ENCODE measurements at regions not wholly inside any gene's neighbourhood (a gene's known extent, or its start where the extent isn't known, plus 50 kb on each side); places are given as distances from the start of the nearest gene placed in this dataset.

DNA sequence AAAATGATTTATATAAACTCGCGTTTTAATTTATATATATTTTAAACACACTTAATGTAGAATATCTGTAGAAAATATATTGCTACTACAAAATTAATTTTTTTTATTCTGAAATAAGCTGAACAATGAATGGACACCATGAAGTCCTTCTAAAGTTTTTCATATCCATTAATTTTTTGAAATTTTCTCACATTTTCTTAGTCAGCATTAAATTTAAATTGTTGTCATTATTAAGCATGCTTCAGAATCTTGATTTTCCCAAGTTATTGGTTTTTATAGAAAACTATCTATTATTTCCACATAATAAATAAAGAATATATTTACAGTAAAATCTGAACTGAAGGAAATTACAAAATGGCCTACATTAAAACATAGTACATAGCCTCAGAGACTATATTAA is 1314.9 kb upstream of the CDH6 start:
- Histone ChIP-seq H3K27me3 (ENCODE audit: control insufficient read depth in 1 of 2, insufficient read depth in 2 of 2, low read length in 2 of 2) (no peaks in the 10 kb centered on the region), H3K4me1 (ENCODE audit: insufficient read depth, low read length) (no peaks in the 10 kb centered on the region), H3K27ac (ENCODE audit: low read depth in 1 of 2, low read length in 2 of 2) (no peak overlapping the region), H3K36me3 (ENCODE audit: insufficient read depth, low read length) (no peaks in the 10 kb centered on the region), H3K9me3 (ENCODE audit: control insufficient read depth in 1 of 2, insufficient read depth in 1 of 2, low read length in 2 of 2) (peaks cover 0 to 5% of the 10 kb centered on the region in 2 experiments), H3K4me3 (ENCODE audit: low read length) (no peak overlapping the region)
- no peaks in the 10 kb centered on the region for H3K4me1 Mint-ChIP-seq (ENCODE audit: low read depth)
- POLR2A ChIA-PET: no interaction called here
- intact Hi-C loops (cut with DNase I, micrococcal nuclease): no loop called here
- no peaks in the 10 kb centered on the region for H3K27me3 Mint-ChIP-seq
- ATAC-seq (ENCODE audit: poor library complexity) (no peak), DNase-seq (no peak)
- no peak overlapping the region for H3K27ac Mint-ChIP-seq
- H3K4me3 Mint-ChIP-seq: no peak overlapping the region
- H3K9me3 Mint-ChIP-seq: peaks cover 9% of the 10 kb centered on the region
- CTCF ChIA-PET: no interaction called here
- H3K36me3 Mint-ChIP-seq (ENCODE audit: low read depth): no peaks in the 10 kb centered on the region
- TF ChIP-seq, protein P1, sequence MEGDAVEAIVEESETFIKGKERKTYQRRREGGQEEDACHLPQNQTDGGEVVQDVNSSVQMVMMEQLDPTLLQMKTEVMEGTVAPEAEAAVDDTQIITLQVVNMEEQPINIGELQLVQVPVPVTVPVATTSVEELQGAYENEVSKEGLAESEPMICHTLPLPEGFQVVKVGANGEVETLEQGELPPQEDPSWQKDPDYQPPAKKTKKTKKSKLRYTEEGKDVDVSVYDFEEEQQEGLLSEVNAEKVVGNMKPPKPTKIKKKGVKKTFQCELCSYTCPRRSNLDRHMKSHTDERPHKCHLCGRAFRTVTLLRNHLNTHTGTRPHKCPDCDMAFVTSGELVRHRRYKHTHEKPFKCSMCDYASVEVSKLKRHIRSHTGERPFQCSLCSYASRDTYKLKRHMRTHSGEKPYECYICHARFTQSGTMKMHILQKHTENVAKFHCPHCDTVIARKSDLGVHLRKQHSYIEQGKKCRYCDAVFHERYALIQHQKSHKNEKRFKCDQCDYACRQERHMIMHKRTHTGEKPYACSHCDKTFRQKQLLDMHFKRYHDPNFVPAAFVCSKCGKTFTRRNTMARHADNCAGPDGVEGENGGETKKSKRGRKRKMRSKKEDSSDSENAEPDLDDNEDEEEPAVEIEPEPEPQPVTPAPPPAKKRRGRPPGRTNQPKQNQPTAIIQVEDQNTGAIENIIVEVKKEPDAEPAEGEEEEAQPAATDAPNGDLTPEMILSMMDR (IDR thresholded peaks at IDR 0.05): no peak

DNA sequence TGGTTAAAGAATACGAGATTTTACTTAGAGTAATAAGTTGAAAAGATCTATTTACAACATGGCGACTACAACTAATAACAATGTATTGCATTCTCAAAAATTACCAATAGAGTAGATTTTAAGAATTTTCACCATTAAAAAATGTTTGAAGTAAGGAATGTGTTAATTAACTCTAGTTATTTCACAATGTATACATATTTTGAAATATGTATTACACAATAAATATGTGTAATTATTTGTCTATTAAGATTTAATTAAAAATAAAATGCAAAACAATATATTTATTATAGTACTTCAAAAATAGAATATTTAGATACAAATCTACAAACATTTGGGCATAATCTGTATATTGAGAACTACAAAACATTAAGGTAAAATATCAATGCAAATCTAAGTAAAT is 1326.3 kb upstream of the CDH6 start:
- no peaks in the 10 kb centered on the region for H3K4me1 ChIP-seq (ENCODE audit: insufficient read depth, low read length)
- H3K4me3 ChIP-seq (ENCODE audit: low read length): no peak overlapping the region
- no peak overlapping the region for H3K27ac ChIP-seq (ENCODE audit: low read depth in 1 of 2, low read length in 2 of 2)
- intact Hi-C loops (cut with DNase I, micrococcal nuclease): no loop called here
- H3K27ac Mint-ChIP-seq: no peak overlapping the region
- H3K4me3 Mint-ChIP-seq: no peak overlapping the region
- TF ChIP-seq, protein P1 (IDR thresholded peaks at IDR 0.05): no peak
- ATAC-seq (ENCODE audit: poor library complexity) (no peak), DNase-seq (no peak)
- ChIA-PET POLR2A (no interaction called here), CTCF (no interaction called here)
- H3K27me3 Mint-ChIP-seq: no peaks in the 10 kb centered on the region
- no peaks in the 10 kb centered on the region for H3K9me3 ChIP-seq (ENCODE audit: control insufficient read depth in 1 of 2, insufficient read depth in 1 of 2, low read length in 2 of 2)
- H3K36me3 ChIP-seq (ENCODE audit: insufficient read depth, low read length): no peaks in the 10 kb centered on the region
- no peaks in the 10 kb centered on the region for H3K4me1 Mint-ChIP-seq (ENCODE audit: low read depth)
- H3K27me3 ChIP-seq (ENCODE audit: control insufficient read depth in 1 of 2, insufficient read depth in 2 of 2, low read length in 2 of 2): no peaks in the 10 kb centered on the region
- no peaks in the 10 kb centered on the region for H3K36me3 Mint-ChIP-seq (ENCODE audit: low read depth)
- peaks cover 5% of the 10 kb centered on the region for H3K9me3 Mint-ChIP-seq

DNA sequence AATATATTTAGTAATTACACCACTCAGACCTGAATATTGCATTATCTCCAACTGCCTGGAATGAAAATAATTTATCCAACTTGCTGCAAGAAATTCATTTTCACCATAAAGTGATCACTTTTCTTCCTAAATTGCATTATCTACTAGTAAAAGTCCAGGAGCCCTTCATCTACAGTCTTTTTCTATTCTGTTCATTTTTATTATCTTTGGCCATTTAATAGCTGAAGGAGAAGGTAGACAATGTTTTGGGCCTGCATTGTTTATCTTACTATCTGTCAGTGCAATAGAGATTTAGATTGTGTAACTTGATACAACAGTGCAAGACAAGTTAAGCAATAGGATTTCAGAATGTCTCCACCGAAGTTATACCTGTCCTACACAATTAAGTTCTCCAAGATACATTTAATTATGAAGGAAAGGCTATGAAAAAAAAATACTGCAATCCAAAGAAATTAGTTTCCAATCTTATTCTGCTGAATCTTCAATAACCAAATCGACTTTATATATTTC is 1339.7 kb upstream of the CDH6 start:
- H3K27me3 ChIP-seq (ENCODE audit: control insufficient read depth in 1 of 2, insufficient read depth in 2 of 2, low read length in 2 of 2): no peaks in the 10 kb centered on the region
- H3K27me3 Mint-ChIP-seq: no peaks in the 10 kb centered on the region
- ChIA-PET POLR2A (no interaction called here), CTCF (no interaction called here)
- peaks cover 6% of the 10 kb centered on the region for H3K9me3 Mint-ChIP-seq
- no peak overlapping the region for H3K27ac ChIP-seq (ENCODE audit: low read depth in 1 of 2, low read length in 2 of 2)
- intact Hi-C loops (cut with DNase I, micrococcal nuclease): no loop called here
- no peak overlapping the region for H3K4me3 Mint-ChIP-seq
- ATAC-seq (ENCODE audit: poor library complexity): no peak
- peaks cover 0 to 7% of the 10 kb centered on the region in 2 experiments for H3K9me3 ChIP-seq (ENCODE audit: control insufficient read depth in 1 of 2, insufficient read depth in 1 of 2, low read length in 2 of 2)
- TF ChIP-seq, protein P1 (IDR thresholded peaks at IDR 0.05): no peak
- no peaks in the 10 kb centered on the region for H3K4me1 ChIP-seq (ENCODE audit: insufficient read depth, low read length)
- DNase-seq: no peak
- no peaks in the 10 kb centered on the region for H3K36me3 ChIP-seq (ENCODE audit: insufficient read depth, low read length)
- H3K4me1 Mint-ChIP-seq (ENCODE audit: low read depth): no peaks in the 10 kb centered on the region
- H3K4me3 ChIP-seq (ENCODE audit: low read length): no peak overlapping the region
- no peak overlapping the region for H3K27ac Mint-ChIP-seq
- no peaks in the 10 kb centered on the region for H3K36me3 Mint-ChIP-seq (ENCODE audit: low read depth)

Measured in CD4-positive, alpha-beta T cell (primary cell).